AG09319 (cell line): ENCODE measurements at regions not wholly inside any gene's neighbourhood (a gene's known extent, or its start where the extent isn't known, plus 50 kb on each side); places are given as distances from the start of the nearest gene placed in this dataset.

Experiments
- DNase-seq: peaks from one replicate; pipeline ENCODE4 v3.0.0-alpha.2; 2010; ENCODE audit warnings: low read depth; ENCODE audit errors: extremely low read depth
- CTCF ChIP-seq: IDR thresholded peaks from 2 replicates; pipeline ENCODE4 v1.5.1; 2011; ENCODE audit warnings: low read depth, mild to moderate bottlenecking, inconsistent platforms, low read length, moderate library complexity

GRCh38 chr10:78194539-78195402 is 161.1 kb downstream of the RPS24 start:
- no peak for DNase-seq
- TF ChIP-seq CTCF = no peak

GRCh38 chr10:78196396-78196795 is 162.7 kb downstream of the RPS24 start:
- no peak for DNase-seq

GRCh38 chr10:78196964-78197363 is 163.3 kb downstream of the RPS24 start:
- TF ChIP-seq CTCF = no peak
- no peak for DNase-seq

More at GRCh38 chr10:78196396-78196795, 162.7 kb downstream of the RPS24 start:
- no peak for TF ChIP-seq CTCF

- DNase-seq = no peak
- TF ChIP-seq CTCF = no peak
Measured at GRCh38 chr10:78197628-78198272, 164.1 kb downstream of the RPS24 start.

GRCh38 chr10:78199005-78199725 is 165.5 kb downstream of the RPS24 start:
- no peak for TF ChIP-seq CTCF
- DNase-seq = no peak

- TF ChIP-seq CTCF = no peak
- no peak for DNase-seq
Measured at GRCh38 chr10:78199759-78200158, 166.1 kb downstream of the RPS24 start.
